SK-N-SH (cell line): ENCODE measurements at regions not wholly inside any gene's neighbourhood (a gene's known extent, or its start where the extent isn't known, plus 50 kb on each side); places are given as distances from the start of the nearest gene placed in this dataset.

Source experiments
- CTCF ChIA-PET: fragments of 300-600, 350-600 bp; formaldehyde crosslinking; extraction: SDS; loops from one replicate; lab custom pipeline; 2021; lab: Yijun Ruan, JAX
- POLR2A ChIA-PET: fragments of 350-600 bp; sonication (Branson Sonifier 250); formaldehyde crosslinking; extraction: SDS; loops from one replicate; lab custom pipeline; 2020; ENCODE audit warnings: antibody characterized with exemption, inconsistent platforms; lab: Yijun Ruan, JAX
- DNase-seq: peaks from one replicate; pipeline ENCODE4 v3.0.0; 2012
- H2AFZ ChIP-seq: fragments of 200-600 bp; sonication (generic); 2 replicates; pipeline ENCODE4 v1.8.1; 2016; ENCODE audit warnings: antibody characterized with exemption, mild to moderate bottlenecking, low read depth
- H3F3A ChIP-seq: fragments of 200-600 bp; sonication (generic); replicated peaks from 2 replicates; pipeline ENCODE3; 2016; ENCODE audit warnings: antibody characterized with exemption, mild to moderate bottlenecking; ENCODE audit not compliant: insufficient read depth
- H3K27ac ChIP-seq, 2 experiments: fragments of 200-500 bp in 1 of 2; fragments of 200-600 bp in 1 of 2; sonication (Bioruptor generic) in 1 of 2; sonication (generic), shearing (Covaris generic) in 1 of 2; 2 replicates each; pipeline versions ENCODE4 v1.5.1 to v1.6.1; 2014 to 2016; ENCODE audit warnings: low read depth in 2 of 2, inconsistent platforms in 1 of 2, low read length in 1 of 2, mild to moderate bottlenecking in 1 of 2, mixed read lengths in 1 of 2
- H3K27me3 ChIP-seq: fragments of 200-600 bp; sonication (generic), shearing (Covaris generic); 2 replicates; pipeline ENCODE4 v1.6.1; 2016; ENCODE audit warnings: mixed run types; ENCODE audit not compliant: insufficient read depth
- H3K36me3 ChIP-seq, 2 experiments: fragments of 200-500 bp in 1 of 2; fragments of 200-600 bp in 1 of 2; sonication (Bioruptor generic) in 1 of 2; sonication (generic) in 1 of 2; replicated peaks in 1 of 2; 2 replicates each; pipeline versions ENCODE3 to v1.5.1; 2014 to 2016; ENCODE audit warnings: low read length in 1 of 2, mild to moderate bottlenecking in 1 of 2; ENCODE audit not compliant: insufficient read depth in 2 of 2, control insufficient read depth in 1 of 2
- H3K4me1 ChIP-seq, 2 experiments: fragments of 200-500 bp in 1 of 2; fragments of 200-600 bp in 1 of 2; sonication (Bioruptor generic) in 1 of 2; sonication (generic), shearing (Covaris generic) in 1 of 2; 2 replicates each; pipeline versions ENCODE4 v1.5.1 to v1.6.1; 2014 to 2016; ENCODE audit warnings: low read depth in 1 of 2, low read length in 1 of 2, mixed run types in 1 of 2; ENCODE audit not compliant: insufficient read depth in 2 of 2, control insufficient read depth in 1 of 2
- H3K4me2 ChIP-seq: fragments of 200-600 bp; sonication (generic), shearing (Covaris generic); 2 replicates; pipeline ENCODE4 v1.6.1; 2017; ENCODE audit warnings: mixed run types
- H3K4me3 ChIP-seq, 2 experiments: fragments of 200-500 bp in 1 of 2; fragments of 200-600 bp in 1 of 2; sonication (Bioruptor generic) in 1 of 2; sonication (generic), shearing (Covaris generic) in 1 of 2; 2 replicates each; pipeline versions ENCODE4 v1.5.1 to v1.8.1; 2014 to 2016; ENCODE audit warnings: low read depth in 2 of 2, inconsistent platforms in 1 of 2, low read length in 1 of 2, mild to moderate bottlenecking in 1 of 2, mixed read lengths in 1 of 2, moderate library complexity in 1 of 2
- H3K79me2 ChIP-seq: fragments of 200-600 bp; sonication (generic); 2 replicates; pipeline ENCODE4 v1.8.1; 2017; ENCODE audit warnings: mild to moderate bottlenecking; ENCODE audit not compliant: insufficient read depth
- H3K9ac ChIP-seq: fragments of 200-600 bp; sonication (generic); 2 replicates; pipeline ENCODE4 v1.6.1; 2017; ENCODE audit warnings: mixed run types
- H3K9me2 ChIP-seq: fragments of 200-600 bp; sonication (generic); 2 replicates; pipeline ENCODE4 v1.6.1; 2017; ENCODE audit warnings: mixed run types
- H3K9me3 ChIP-seq: fragments of 200-600 bp; sonication (generic); 2 replicates; pipeline ENCODE4 v1.6.1; 2017; ENCODE audit warnings: mixed run types, mild to moderate bottlenecking, moderate library complexity
- H4K20me1 ChIP-seq: fragments of 200-600 bp; sonication (generic); 2 replicates; pipeline ENCODE4 v1.6.1; 2017; ENCODE audit warnings: mild to moderate bottlenecking, mixed run types; ENCODE audit not compliant: insufficient read depth
- CHD2 ChIP-seq: fragments of 150-350 bp; IDR thresholded peaks from 2 replicates; pipeline ENCODE4 v1.6.1; 2018; ENCODE audit warnings: low read length; ENCODE audit not compliant: partially characterized antibody
- CTCF ChIP-seq: fragments of 200-600 bp; sonication (generic); IDR thresholded peaks from 2 replicates; pipeline ENCODE4 v1.6.1; 2017; ENCODE audit warnings: antibody characterized with exemption, mild to moderate bottlenecking, moderate library complexity
- EZH2phosphoT487 ChIP-seq: fragments of 200-600 bp; sonication (generic); IDR thresholded peaks from 2 replicates; pipeline ENCODE4 v1.6.1; 2017; ENCODE audit warnings: low read depth, mixed run types, mild to moderate bottlenecking, antibody characterized with exemption, moderate library complexity, borderline replicate concordance
- GATA2 ChIP-seq: sonication (generic); formaldehyde crosslinking; IDR thresholded peaks from 2 replicates; pipeline ENCODE4 v1.5.0; 2020; ENCODE audit warnings: mild to moderate bottlenecking, missing genetic modification reagents
- JUND ChIP-seq: IDR thresholded peaks from 2 replicates; pipeline ENCODE4 v1.4.0; 2012
- MEF2A ChIP-seq: IDR thresholded peaks from 2 replicates; pipeline ENCODE4 v1.4.0; 2012; ENCODE audit warnings: low read depth, borderline replicate concordance
- MXI1 ChIP-seq: IDR thresholded peaks from 2 replicates; pipeline ENCODE4 v1.6.1; 2012; ENCODE audit warnings: mild to moderate bottlenecking, low read depth, low read length, improper control_type of control experiment
- RAD21 ChIP-seq: IDR thresholded peaks from 2 replicates; pipeline ENCODE4 v1.6.1; 2012; ENCODE audit warnings: mild to moderate bottlenecking, low read length
- RCOR1 ChIP-seq: fragments of 150-350 bp; IDR thresholded peaks from 2 replicates; pipeline ENCODE4 v1.6.1; 2017; ENCODE audit warnings: antibody characterized with exemption, low read length
- REST ChIP-seq: IDR thresholded peaks from 2 replicates; pipeline ENCODE4 v1.6.1; 2012; ENCODE audit warnings: mild to moderate bottlenecking, low read depth, low read length, moderate library complexity
- RXRA ChIP-seq: IDR thresholded peaks from 2 replicates; pipeline ENCODE4 v1.4.0; 2012; ENCODE audit warnings: low read depth, mild to moderate bottlenecking, borderline replicate concordance
- SIN3A ChIP-seq: IDR thresholded peaks from 2 replicates; pipeline ENCODE4 v1.6.1; 2012; ENCODE audit warnings: low read depth, mild to moderate bottlenecking, low read length, moderate library complexity, borderline replicate concordance
- SMC3 ChIP-seq: IDR thresholded peaks from 2 replicates; pipeline ENCODE4 v1.6.1; 2012; ENCODE audit warnings: low read depth, low read length, improper control_type of control experiment
- TAF1 ChIP-seq: IDR thresholded peaks from 2 replicates; pipeline ENCODE4 v1.6.1; 2012; ENCODE audit warnings: low read depth, mild to moderate bottlenecking, low read length, moderate library complexity, borderline replicate concordance
- WGBS: methylation state at CpG from one replicate; pipeline ENCODE4 v1.1.6; 2017; ENCODE audit warnings: low lambda C conversion rate; 5-methylcytosine and 5-hydroxymethylcytosine counted together
- TF ChIP-seq, protein P1 (sequence below): IDR thresholded peaks from 2 replicates; pipeline ENCODE4 v1.4.0; 2012; ENCODE audit warnings: low read depth, borderline replicate concordance
- TF ChIP-seq, protein P2 (sequence below): IDR thresholded peaks from 2 replicates; pipeline ENCODE4; 2012

DNA sequence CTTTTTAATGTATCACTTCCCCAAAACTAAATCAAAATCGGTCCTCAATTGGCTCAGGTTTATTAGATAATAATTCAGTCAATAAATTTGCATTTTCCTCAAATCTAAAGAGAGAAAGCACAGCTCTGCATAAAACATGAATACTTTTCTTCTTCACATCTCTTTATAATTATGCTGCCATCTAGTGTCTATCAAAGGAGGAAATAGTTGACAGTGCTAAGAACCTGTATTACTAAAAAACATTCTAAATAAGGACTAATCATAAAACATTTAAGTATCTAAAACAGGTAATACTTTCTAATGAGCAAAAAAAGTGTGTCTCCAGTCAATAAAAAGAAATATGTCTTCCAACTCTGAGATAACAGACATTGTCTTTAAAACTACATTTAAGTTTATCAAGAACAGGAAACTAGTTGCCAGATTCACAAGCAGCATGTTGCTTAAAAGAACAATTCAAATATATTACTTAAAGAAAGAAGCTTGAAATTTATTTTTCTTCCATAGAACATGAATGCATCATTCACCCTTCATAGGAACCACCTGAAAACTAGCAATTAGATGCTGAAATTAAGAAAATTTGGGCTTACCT lies 56.5 kb upstream of the DST start:
- Histone ChIP-seq H3F3A (peaks cover 26% of the 10 kb centered on the region), H3K9me2 (no peaks in the 10 kb centered on the region), H3K79me2 (peaks cover 75% of the 10 kb centered on the region), H3K27ac (peak overlapping the region in 1 of 2 experiments; percentile 21; a peak in 1 of 4 replicates), H4K20me1 (no peaks in the 10 kb centered on the region), H2AFZ (no peak overlapping the region), H3K4me2 (no peak overlapping the region), H3K27me3 (no peaks in the 10 kb centered on the region), H3K4me1 (peaks cover 0 to 19% of the 10 kb centered on the region in 2 experiments; a peak in 3 of 4 replicates), H3K4me3 (no peak overlapping the region), H3K9ac (no peak overlapping the region), H3K9me3 (no peaks in the 10 kb centered on the region), H3K36me3 (peaks cover 9 to 52% of the 10 kb centered on the region in 2 experiments)
- ChIA-PET POLR2A (no interaction called here), CTCF (interaction anchor here (0.6 to 4.1 kb wide), 49 partner anchors 8 to 477 kb away, joined by 3 to 85 read pairs (median 4); partner anchors contain the start of gene DST)
- peak; percentile 58 for TF ChIP-seq SMC3
- no peak for TF ChIP-seq RCOR1
- TF ChIP-seq RAD21, result peak; percentile 71
- TF ChIP-seq RXRA, result no peak
- peak; percentile 68 for TF ChIP-seq CTCF
- no peak for TF ChIP-seq SIN3A
- no peak for TF ChIP-seq REST
- 0 out of 2 replicates have a peak, but pooled peaks have one; percentile 25 for TF ChIP-seq MXI1
- DNase-seq, result no peak
- 0% methylated on average over 1 of the region's 1 CpG for WGBS

DNA sequence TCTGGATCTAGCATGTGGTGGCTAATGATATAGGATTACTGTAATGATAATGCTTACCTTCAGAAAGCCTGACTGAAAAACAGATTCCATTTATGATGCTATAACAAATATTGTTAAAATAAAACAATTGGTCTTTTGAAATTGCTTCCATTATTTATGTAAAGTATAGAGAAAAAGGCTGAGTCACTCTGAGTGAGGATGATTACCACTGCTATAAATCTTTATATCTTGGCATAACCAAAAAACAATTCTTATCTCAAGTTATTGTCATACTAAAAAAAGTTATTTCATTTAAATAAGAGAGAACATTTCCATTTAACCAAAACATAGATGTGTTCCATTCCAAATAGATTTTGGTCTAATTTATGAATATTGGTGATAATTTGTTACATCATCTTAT lies 53.0 kb upstream of the DST start:
- Histone ChIP-seq H3K9ac (no peak overlapping the region), H3K4me2 (0 out of 2 replicates have a peak overlapping the region, but pooled peaks have one; percentile 0), H3K4me3 (no peak overlapping the region), H3K27me3 (no peaks in the 10 kb centered on the region), H3K4me1 (peaks cover 0 to 40% of the 10 kb centered on the region in 2 experiments), H3K36me3 (peaks cover 0 to 39% of the 10 kb centered on the region in 2 experiments), H2AFZ (no peak overlapping the region), H3K9me2 (no peaks in the 10 kb centered on the region), H3K79me2 (peaks cover 69% of the 10 kb centered on the region), H4K20me1 (no peaks in the 10 kb centered on the region), H3K27ac (peak overlapping the region in 1 of 2 experiments; percentile 66; a peak in 2 of 4 replicates), H3F3A (peaks cover 44% of the 10 kb centered on the region), H3K9me3 (no peaks in the 10 kb centered on the region)
- ChIA-PET CTCF (interaction anchor here (4.0 kb wide), 1 partner anchor 14 kb away, joined by 16 read pairs; no protein-coding TSS in a partner anchor), POLR2A (no interaction called here)
- no peak for DNase-seq
- TF ChIP-seq EZH2phosphoT487, result no peak
- TF ChIP-seq, protein P1, sequence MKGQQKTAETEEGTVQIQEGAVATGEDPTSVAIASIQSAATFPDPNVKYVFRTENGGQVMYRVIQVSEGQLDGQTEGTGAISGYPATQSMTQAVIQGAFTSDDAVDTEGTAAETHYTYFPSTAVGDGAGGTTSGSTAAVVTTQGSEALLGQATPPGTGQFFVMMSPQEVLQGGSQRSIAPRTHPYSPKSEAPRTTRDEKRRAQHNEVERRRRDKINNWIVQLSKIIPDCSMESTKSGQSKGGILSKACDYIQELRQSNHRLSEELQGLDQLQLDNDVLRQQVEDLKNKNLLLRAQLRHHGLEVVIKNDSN, result no peak
- peak; percentile 76 for TF ChIP-seq JUND
- no peak for TF ChIP-seq MEF2A
- TF ChIP-seq, protein P2, sequence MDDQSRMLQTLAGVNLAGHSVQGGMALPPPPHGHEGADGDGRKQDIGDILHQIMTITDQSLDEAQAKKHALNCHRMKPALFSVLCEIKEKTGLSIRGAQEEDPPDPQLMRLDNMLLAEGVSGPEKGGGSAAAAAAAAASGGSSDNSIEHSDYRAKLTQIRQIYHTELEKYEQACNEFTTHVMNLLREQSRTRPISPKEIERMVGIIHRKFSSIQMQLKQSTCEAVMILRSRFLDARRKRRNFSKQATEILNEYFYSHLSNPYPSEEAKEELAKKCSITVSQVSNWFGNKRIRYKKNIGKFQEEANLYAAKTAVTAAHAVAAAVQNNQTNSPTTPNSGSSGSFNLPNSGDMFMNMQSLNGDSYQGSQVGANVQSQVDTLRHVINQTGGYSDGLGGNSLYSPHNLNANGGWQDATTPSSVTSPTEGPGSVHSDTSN, result peak; percentile 84
- no peak for TF ChIP-seq CTCF
- no peak for TF ChIP-seq RAD21
- no peak for TF ChIP-seq TAF1
- no peak for TF ChIP-seq CHD2
- no peak for TF ChIP-seq GATA2
